Spinal cord (tissue), 9 donors: ENCODE measurements at regions not wholly inside any gene's neighbourhood (a gene's known extent, or its start where the extent isn't known, plus 50 kb on each side); places are given as distances from the start of the nearest gene placed in this dataset.
A peak's percentile ranks its signal among the peaks of the same experiment; 100 is the strongest.

Source experiments
- DNase-seq, 6 donors: peaks; one replicate each; pipeline versions ENCODE4 v3.0.0 to v3.0.0-alpha.2; 2013 to 2015; ENCODE audit warnings: low spot score in 6 of 6, low read depth in 4 of 6
- H3K27ac ChIP-seq: one replicate; pipeline ENCODE4 v1.5.1; 2013; ENCODE audit warnings: low read depth, low read length, control low read depth
- H3K27me3 ChIP-seq: one replicate; pipeline ENCODE4 v1.6.1; 2013; ENCODE audit warnings: low read length; ENCODE audit not compliant: control insufficient read depth, insufficient read depth
- H3K36me3 ChIP-seq: one replicate; pipeline ENCODE4 v1.6.1; 2013; ENCODE audit warnings: low read length; ENCODE audit not compliant: control insufficient read depth, insufficient read depth
- H3K4me1 ChIP-seq: one replicate; pipeline ENCODE4 v1.6.1; 2013; ENCODE audit warnings: low read length; ENCODE audit not compliant: control insufficient read depth, insufficient read depth
- H3K4me3 ChIP-seq: one replicate; pipeline ENCODE4 v1.5.1; 2013; ENCODE audit warnings: low read depth, low read length, control low read depth
- H3K9me3 ChIP-seq: one replicate; pipeline ENCODE4 v1.6.1; 2013; ENCODE audit warnings: low read length; ENCODE audit not compliant: control insufficient read depth, insufficient read depth
- WGBS: methylation state at CpG from one replicate; pipeline ENCODE4 v1.1.5; 2013; ENCODE audit warnings: missing lambda C conversion rate; ENCODE audit not compliant: insufficient coverage; 5-methylcytosine and 5-hydroxymethylcytosine counted together
- donor health status: healthy.

- Histone ChIP-seq H3K27ac (no peak overlapping the region), H3K27me3 (no peaks in the 10 kb centered on the region), H3K36me3 (no peaks in the 10 kb centered on the region), H3K4me1 (no peaks in the 10 kb centered on the region), H3K9me3 (no peaks in the 10 kb centered on the region), H3K4me3 (no peak overlapping the region)
- WGBS = 86% methylated on average over 3 of the region's 6 CpGs
- no peak for DNase-seq
Observed at GRCh38 chr10:6769704-6770417, 189.8 kb upstream of the PRKCQ start.

- H3K4me3 ChIP-seq = no peak overlapping the region
- H3K9me3 ChIP-seq = no peaks in the 10 kb centered on the region
- no peak overlapping the region for H3K27ac ChIP-seq
- peak in 2 of 6 donors; percentile 33 to 89 for DNase-seq
- H3K4me1 ChIP-seq = no peaks in the 10 kb centered on the region
- H3K36me3 ChIP-seq = no peaks in the 10 kb centered on the region
- WGBS = 68% methylated on average over 6 of the region's 11 CpGs
- no peaks in the 10 kb centered on the region for H3K27me3 ChIP-seq
Observed at GRCh38 chr10:6766131-6766801, 186.2 kb upstream of the PRKCQ start.

- DNase-seq = peak in 1 of 6 donors; percentile 35
- WGBS = 43% methylated on average over 6 of the region's 6 CpGs
- Histone ChIP-seq H3K9me3 (peaks cover 3% of the 10 kb centered on the region), H3K4me3 (no peak overlapping the region), H3K27me3 (no peaks in the 10 kb centered on the region), H3K4me1 (no peaks in the 10 kb centered on the region), H3K27ac (no peak overlapping the region), H3K36me3 (no peaks in the 10 kb centered on the region)
Observed at GRCh38 chr10:6763423-6763822, 183.3 kb upstream of the PRKCQ start.

DNA sequence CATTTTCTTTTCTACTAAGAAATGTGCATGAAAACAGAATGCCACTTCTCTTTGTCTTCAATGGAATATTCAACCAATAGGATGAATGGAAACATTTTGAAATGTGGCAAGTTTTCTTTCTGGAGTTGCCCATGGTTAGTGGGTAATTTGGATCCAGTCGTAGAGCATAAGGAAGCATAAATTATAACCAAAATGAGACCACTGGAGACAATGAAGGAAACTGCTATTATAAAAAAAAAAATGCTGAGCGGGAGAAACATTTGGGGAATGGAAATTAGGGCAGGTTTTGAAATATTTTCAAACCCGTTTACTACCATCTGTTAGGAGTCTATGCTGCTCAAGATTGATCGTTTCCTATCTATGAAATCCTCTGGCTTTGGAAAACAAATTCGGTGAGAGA, 182.9 kb upstream of the PRKCQ start:
- no CpG with 5 or more reads among the region's 5 CpGs for WGBS
- H3K36me3 ChIP-seq = no peaks in the 10 kb centered on the region
- no peaks in the 10 kb centered on the region for H3K4me1 ChIP-seq
- H3K27me3 ChIP-seq = no peaks in the 10 kb centered on the region
- H3K9me3 ChIP-seq = peaks cover 3% of the 10 kb centered on the region
- no peak overlapping the region for H3K27ac ChIP-seq
- peak in 2 of 6 donors; percentile 47 to 70 for DNase-seq
- no peak overlapping the region for H3K4me3 ChIP-seq

- H3K4me3 ChIP-seq = no peak overlapping the region
- DNase-seq = no peak
- H3K27me3 ChIP-seq = no peaks in the 10 kb centered on the region
- no peaks in the 10 kb centered on the region for H3K36me3 ChIP-seq
- no peak overlapping the region for H3K27ac ChIP-seq
- no CpG with 5 or more reads among the region's 1 CpG for WGBS
- no peaks in the 10 kb centered on the region for H3K4me1 ChIP-seq
- peaks cover 3% of the 10 kb centered on the region for H3K9me3 ChIP-seq
Observed at GRCh38 chr10:6759961-6760360, 179.9 kb upstream of the PRKCQ start.

DNA sequence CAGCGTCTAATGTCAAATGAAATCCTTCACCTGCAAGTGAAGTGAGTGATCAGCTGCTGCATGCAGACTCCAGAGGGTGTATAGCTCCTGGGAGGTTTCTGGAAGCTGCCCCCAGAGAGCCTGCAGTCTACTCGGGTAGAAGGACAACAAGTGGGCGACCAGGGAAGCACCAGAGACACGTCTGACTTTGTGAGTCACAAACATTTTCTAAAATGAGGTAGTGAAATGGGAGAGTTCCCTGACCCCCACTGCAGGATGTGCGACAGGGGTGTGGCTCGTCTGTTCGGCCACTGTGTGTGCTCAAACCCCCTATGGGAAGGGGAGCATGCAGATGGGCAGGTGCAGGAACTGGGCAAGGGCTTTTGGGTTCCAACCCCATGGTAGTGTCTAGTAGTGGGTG, 177.1 kb upstream of the PRKCQ start:
- Histone ChIP-seq H3K27ac (no peak overlapping the region), H3K36me3 (no peaks in the 10 kb centered on the region), H3K9me3 (peaks cover 3% of the 10 kb centered on the region), H3K27me3 (no peaks in the 10 kb centered on the region), H3K4me1 (no peaks in the 10 kb centered on the region), H3K4me3 (no peak overlapping the region)
- DNase-seq = no peak
- WGBS = 92% methylated on average over 6 of the region's 7 CpGs

DNA sequence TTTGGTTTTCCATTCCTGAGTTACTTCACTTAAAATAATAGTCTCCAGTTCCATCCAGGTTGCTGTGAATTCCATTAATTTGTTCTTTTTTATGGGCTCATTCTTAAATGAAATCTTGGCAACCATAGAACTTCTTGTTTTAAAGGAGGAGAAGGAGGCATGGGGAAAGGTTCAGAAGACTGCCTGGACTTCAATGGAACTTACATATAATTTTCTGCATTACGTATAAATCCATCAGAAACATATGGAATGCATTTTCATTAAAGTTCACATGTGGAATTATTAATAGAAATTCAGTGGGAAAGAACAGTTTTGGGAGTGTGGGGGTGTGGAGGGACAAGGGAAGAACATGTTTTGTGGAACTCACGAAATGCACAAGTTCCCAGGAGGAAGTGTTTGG, 176.6 kb upstream of the PRKCQ start:
- WGBS = 92% methylated on average over 1 of the region's 2 CpGs
- Histone ChIP-seq H3K4me1 (no peaks in the 10 kb centered on the region), H3K4me3 (no peak overlapping the region), H3K9me3 (peaks cover 3% of the 10 kb centered on the region), H3K27ac (no peak overlapping the region), H3K27me3 (no peaks in the 10 kb centered on the region), H3K36me3 (no peaks in the 10 kb centered on the region)
- DNase-seq = no peak

GRCh38 chr10:6755781-6756460, 175.8 kb upstream of the PRKCQ start:
- Histone ChIP-seq H3K36me3 (no peaks in the 10 kb centered on the region), H3K27ac (no peak overlapping the region)

DNA sequence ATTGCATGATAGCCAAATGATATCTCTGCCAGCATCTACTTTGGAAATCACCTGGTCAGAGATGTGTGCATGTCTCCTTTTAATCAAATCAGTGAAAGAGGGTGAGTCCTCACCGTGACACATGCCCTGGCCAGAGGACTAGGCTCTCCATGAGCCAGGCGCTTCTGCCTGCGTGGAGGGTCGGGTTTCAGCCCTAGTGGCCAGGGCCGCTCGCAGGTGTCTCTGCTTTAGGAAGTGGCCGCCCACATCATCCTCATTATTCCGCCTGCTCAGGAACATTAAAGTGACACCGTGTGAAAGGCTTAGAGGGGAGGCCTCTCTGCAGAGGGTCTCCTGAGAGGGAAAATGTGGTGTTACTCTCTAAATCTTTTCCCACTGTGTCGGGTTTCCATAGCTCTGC, 173.6 kb upstream of the PRKCQ start:
- H3K4me3 ChIP-seq = no peak overlapping the region
- H3K27ac ChIP-seq = no peak overlapping the region
- H3K36me3 ChIP-seq = no peaks in the 10 kb centered on the region
- DNase-seq = peak in 1 of 6 donors; percentile 21
- no peaks in the 10 kb centered on the region for H3K4me1 ChIP-seq
- no peaks in the 10 kb centered on the region for H3K9me3 ChIP-seq
- H3K27me3 ChIP-seq = no peaks in the 10 kb centered on the region
- 20% methylated on average over 1 of the region's 10 CpGs for WGBS

More at GRCh38 chr10:6755781-6756460, 175.8 kb upstream of the PRKCQ start:
- 38% methylated on average over 5 of the region's 9 CpGs for WGBS
- peak in 2 of 6 donors; percentile 58 to 73 for DNase-seq
- Histone ChIP-seq H3K4me1 (no peaks in the 10 kb centered on the region), H3K27me3 (no peaks in the 10 kb centered on the region), H3K9me3 (peaks cover under 1% of the 10 kb centered on the region), H3K4me3 (no peak overlapping the region)
